Activated T-helper 2 cell treated with anti-CD3 and anti-CD28 coated beads, Interferon-gamma antibody, Interleukin-2, Interleukin-4, amounts not matched to agents 10 μg/mL and 5 μg/mL and 100 μg/mL, durations not matched to agents 14 hours and 24 hours and 36 hours (primary cell): ENCODE measurements at regions not wholly inside any gene's neighbourhood (a gene's known extent, or its start where the extent isn't known, plus 50 kb on each side); places are given as distances from the start of the nearest gene placed in this dataset.

Source experiments
- DNase-seq: peaks from one replicate; pipeline ENCODE4 v3.0.0; 2021; ENCODE audit warnings: low spot score
- H3K27ac Mint-ChIP-seq: one replicate; pipeline ENCODE4 v1.8.0; 2021; ENCODE audit warnings: mixed read lengths
- H3K27me3 Mint-ChIP-seq: one replicate; pipeline ENCODE4 v1.8.0; 2021; ENCODE audit warnings: low read depth, mixed read lengths
- H3K36me3 Mint-ChIP-seq: one replicate; pipeline ENCODE4 v1.8.0; 2021; ENCODE audit warnings: low read depth, mixed read lengths
- H3K4me1 Mint-ChIP-seq: one replicate; pipeline ENCODE4 v1.8.0; 2021; ENCODE audit warnings: low read depth, mixed read lengths
- H3K4me3 Mint-ChIP-seq: one replicate; pipeline ENCODE4 v1.8.0; 2021; ENCODE audit warnings: low read depth, mild to moderate bottlenecking, moderate library complexity, mixed read lengths
- H3K9me3 Mint-ChIP-seq: one replicate; pipeline ENCODE4 v1.8.0; 2021; ENCODE audit warnings: mixed read lengths
- intact Hi-C: fragments of 100-400 bp; cut with micrococcal nuclease; formaldehyde crosslinking; loops from one replicate; pipeline ENCODE4 v1.15.1; 2023

DNA sequence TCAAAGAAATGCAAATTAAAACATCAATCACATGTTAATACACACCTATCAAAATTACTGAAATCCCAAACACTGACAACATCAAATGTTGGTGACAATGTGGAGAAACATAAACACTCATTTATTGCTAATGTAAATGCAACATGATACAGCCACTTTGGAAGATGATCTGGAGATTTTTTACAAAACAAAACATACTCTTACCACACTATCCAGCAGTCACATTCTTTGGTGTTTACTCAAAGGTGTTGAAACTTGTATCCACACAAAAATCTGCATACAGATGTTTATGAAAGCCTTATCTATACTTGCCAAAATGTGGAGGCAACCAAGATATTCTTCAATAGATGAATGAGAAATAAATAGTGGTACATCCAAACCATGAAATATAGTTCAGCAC lies 1219.5 kb upstream of the PCDH20 start:
- intact Hi-C loops: no loop called here
- no peaks in the 10 kb centered on the region for H3K27me3 Mint-ChIP-seq
- DNase-seq: no peak
- H3K4me1 Mint-ChIP-seq: no peaks in the 10 kb centered on the region
- no peak overlapping the region for H3K27ac Mint-ChIP-seq
- H3K4me3 Mint-ChIP-seq: no peak overlapping the region
- no peaks in the 10 kb centered on the region for H3K36me3 Mint-ChIP-seq
- peaks cover 13% of the 10 kb centered on the region for H3K9me3 Mint-ChIP-seq

DNA sequence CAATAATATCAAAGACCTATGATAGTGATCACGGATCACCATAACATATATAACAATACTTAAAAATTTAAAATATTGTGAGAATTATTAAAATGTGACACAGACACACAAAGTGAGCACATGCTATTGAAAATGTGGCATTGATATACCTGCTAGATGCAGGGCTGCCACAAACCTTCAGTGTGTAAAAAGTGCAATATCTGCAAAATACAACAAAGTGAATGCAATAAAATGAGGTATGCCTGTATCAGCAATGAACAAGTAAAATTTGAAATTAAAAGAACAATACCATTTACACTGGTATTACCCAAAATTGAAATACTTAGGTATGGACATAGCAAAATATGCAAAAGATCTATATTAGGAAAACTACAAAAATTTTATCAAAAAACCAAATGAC lies 1217.8 kb upstream of the PCDH20 start:
- intact Hi-C loops: no loop called here
- Mint-ChIP-seq H3K9me3 (peaks cover 13% of the 10 kb centered on the region), H3K27ac (no peak overlapping the region), H3K36me3 (no peaks in the 10 kb centered on the region), H3K4me1 (no peaks in the 10 kb centered on the region), H3K4me3 (no peak overlapping the region), H3K27me3 (no peaks in the 10 kb centered on the region)
- no peak for DNase-seq

DNA sequence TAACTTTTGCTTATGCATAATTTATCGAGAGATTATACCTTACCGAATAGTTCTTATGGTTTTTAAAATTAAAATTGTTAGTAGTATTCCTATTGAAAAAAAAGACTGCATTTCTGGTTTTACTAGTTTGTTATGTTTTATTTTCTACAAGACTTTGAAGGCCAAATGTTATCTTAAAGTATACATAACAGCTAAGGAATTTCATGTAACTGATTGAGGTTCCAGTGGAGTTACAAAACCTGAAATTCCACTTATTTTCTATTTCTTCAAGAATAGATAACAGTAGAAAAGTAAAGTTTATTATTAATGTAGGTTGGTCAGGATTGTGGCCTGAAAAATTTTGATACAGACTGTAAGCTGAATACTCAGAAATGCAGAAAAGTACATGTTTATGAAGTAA lies 1216.0 kb upstream of the PCDH20 start:
- Mint-ChIP-seq H3K9me3 (peaks cover 9% of the 10 kb centered on the region), H3K4me1 (no peaks in the 10 kb centered on the region), H3K36me3 (no peaks in the 10 kb centered on the region), H3K27me3 (no peaks in the 10 kb centered on the region), H3K4me3 (no peak overlapping the region), H3K27ac (no peak overlapping the region)
- no peak for DNase-seq
- intact Hi-C loops: no loop called here

DNA sequence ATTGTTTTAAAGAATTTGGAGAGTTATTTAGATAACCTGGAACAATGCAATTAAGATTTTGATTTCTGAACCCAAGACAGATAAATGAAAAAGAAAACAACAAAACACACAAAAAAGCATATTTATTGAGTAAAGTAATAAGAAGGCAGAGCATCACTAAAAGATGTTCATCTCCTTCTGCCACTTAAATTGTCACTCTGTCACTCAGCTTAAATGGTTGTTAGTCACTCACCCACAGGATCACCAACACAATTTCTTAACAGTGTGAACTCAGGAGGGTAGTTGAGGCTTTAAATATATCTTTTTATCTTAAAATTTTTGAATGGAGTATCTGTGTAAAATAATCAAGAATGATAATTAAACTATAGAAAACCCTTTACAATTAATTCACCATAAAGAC lies 1215.5 kb upstream of the PCDH20 start:
- intact Hi-C loops: no loop called here
- H3K9me3 Mint-ChIP-seq: peaks cover 8% of the 10 kb centered on the region
- H3K4me3 Mint-ChIP-seq: no peak overlapping the region
- DNase-seq: no peak
- no peak overlapping the region for H3K27ac Mint-ChIP-seq
- no peaks in the 10 kb centered on the region for H3K36me3 Mint-ChIP-seq
- no peaks in the 10 kb centered on the region for H3K27me3 Mint-ChIP-seq
- H3K4me1 Mint-ChIP-seq: no peaks in the 10 kb centered on the region

DNA sequence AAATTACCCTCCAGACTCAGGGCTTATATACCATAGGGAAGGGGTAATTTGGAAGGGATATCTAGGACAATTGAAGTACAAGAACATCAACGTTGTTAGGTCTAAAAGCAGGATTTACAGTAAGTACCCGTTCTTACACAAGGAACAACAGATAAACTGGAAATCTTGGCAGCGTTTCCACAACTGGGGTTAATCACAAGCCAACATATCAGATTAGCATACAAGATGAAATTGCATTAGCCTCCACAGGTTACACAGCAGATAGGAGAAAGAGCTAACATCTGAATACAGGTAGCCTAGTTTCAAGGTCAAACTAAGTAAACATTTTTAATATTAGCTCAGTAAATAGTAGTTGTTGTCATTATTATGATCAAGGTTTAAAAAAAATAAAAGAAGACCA lies 1214.0 kb upstream of the PCDH20 start:
- Mint-ChIP-seq H3K27ac (no peak overlapping the region), H3K27me3 (no peaks in the 10 kb centered on the region), H3K4me1 (no peaks in the 10 kb centered on the region), H3K4me3 (no peak overlapping the region), H3K9me3 (peaks cover 11% of the 10 kb centered on the region), H3K36me3 (no peaks in the 10 kb centered on the region)
- intact Hi-C loops: no loop called here
- no peak for DNase-seq

DNA sequence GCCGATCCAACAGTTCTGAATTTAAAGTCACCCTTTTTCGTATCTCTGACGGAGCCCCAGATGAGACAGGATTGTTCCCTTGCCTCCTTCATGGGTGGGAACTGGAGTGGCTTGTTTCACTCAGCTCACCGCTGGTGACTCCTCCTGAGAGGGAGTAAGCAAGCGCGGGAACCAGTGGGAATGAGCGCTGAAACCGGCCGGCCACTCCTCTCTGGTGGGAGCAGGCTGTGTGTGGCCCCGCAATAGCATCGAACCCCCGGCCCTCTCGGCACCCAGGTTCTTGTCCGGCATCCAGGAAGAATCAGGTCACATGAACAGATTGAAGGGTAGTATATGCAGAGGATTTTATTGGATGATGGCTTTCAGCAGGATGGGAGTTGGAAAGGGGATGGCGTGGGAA lies 1211.6 kb upstream of the PCDH20 start:
- DNase-seq: no peak
- H3K9me3 Mint-ChIP-seq: peaks cover 10% of the 10 kb centered on the region
- no peak overlapping the region for H3K27ac Mint-ChIP-seq
- no peak overlapping the region for H3K4me3 Mint-ChIP-seq
- H3K36me3 Mint-ChIP-seq: no peaks in the 10 kb centered on the region
- intact Hi-C loops: no loop called here
- H3K27me3 Mint-ChIP-seq: no peaks in the 10 kb centered on the region
- H3K4me1 Mint-ChIP-seq: no peaks in the 10 kb centered on the region

DNA sequence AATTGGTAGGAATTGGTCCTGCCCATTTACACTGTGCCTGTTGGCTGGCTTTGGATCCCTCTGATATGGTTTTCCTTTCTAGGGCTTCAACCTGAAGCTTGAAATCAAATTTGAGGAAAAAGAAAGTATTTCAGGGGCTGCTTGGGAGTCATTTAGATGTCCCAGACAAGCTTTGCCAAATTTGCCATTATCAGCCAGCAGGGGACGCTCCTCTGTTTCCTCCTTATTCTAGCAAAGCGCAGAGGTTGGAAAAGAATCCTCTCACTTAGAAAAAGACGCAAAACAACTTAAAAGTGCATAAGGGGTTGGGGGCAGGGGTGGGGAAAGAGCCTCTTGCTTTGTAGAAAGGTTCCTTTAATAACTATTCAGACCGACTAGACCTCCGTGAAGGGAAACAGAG lies 1211.1 kb upstream of the PCDH20 start:
- DNase-seq: no peak
- H3K4me3 Mint-ChIP-seq: no peak overlapping the region
- no peaks in the 10 kb centered on the region for H3K4me1 Mint-ChIP-seq
- H3K36me3 Mint-ChIP-seq: no peaks in the 10 kb centered on the region
- peaks cover 10% of the 10 kb centered on the region for H3K9me3 Mint-ChIP-seq
- no peaks in the 10 kb centered on the region for H3K27me3 Mint-ChIP-seq
- no peak overlapping the region for H3K27ac Mint-ChIP-seq
- intact Hi-C loops: no loop called here

DNA sequence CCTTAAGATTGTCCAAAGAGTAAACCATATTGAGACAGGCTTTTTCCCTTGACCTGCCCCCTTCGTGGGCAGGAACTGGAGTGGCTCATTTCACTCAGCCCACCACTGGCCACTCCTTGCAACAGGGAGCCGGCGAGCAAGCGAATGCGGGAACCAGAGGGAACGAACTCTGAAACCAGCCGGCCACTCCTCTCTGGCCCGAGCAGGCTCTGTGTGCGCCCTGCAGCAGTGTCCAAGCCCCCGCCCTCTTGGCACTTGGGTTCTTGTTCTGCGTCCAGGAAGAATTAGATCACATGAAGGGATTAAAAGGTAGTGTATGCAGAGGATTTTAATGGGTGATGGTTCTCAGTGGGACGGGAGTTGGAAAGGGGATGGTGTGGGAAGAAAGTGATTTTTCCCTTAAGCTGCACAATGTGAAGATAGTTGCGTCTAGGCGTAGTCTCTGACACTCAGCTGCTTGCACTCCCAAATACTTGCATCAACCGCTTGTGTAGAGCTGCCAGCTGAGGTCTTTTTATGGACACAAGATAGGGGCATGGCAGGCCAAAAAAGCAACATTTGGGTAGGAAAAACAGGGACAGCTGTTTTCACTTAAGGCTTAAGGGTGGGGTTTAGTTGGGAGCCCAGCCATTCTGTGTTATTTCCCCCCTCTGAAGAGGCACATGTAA lies 1209.7 kb upstream of the PCDH20 start:
- DNase-seq: no peak
- Mint-ChIP-seq H3K27ac (no peak overlapping the region), H3K4me3 (no peak overlapping the region), H3K27me3 (no peaks in the 10 kb centered on the region), H3K4me1 (no peaks in the 10 kb centered on the region), H3K36me3 (no peaks in the 10 kb centered on the region), H3K9me3 (peaks cover 12% of the 10 kb centered on the region)
- intact Hi-C loops: no loop called here

DNA sequence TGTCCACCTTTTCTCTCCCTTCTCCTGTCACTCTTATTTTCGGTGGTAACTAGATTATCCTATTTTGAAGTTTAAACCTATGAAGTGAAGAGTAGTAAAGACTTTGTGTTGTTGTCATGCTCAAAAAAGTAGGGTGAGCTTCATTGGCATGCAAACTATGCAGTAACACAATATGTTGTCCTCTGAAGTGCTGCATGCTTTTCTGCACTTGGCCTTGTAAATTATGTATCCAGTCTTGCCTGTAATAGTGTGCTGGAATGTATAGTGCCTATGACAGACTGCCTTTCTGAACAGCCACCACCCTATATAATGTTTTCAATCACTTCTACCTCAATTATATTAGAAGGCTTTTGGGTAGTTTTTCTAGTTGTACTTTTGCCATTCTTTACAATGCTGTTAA lies 1198.2 kb upstream of the PCDH20 start:
- Mint-ChIP-seq H3K36me3 (no peaks in the 10 kb centered on the region), H3K9me3 (peaks cover 31% of the 10 kb centered on the region), H3K4me1 (no peaks in the 10 kb centered on the region), H3K27ac (no peak overlapping the region), H3K4me3 (no peak overlapping the region), H3K27me3 (no peaks in the 10 kb centered on the region)
- intact Hi-C loops: no loop called here
- no peak for DNase-seq

DNA sequence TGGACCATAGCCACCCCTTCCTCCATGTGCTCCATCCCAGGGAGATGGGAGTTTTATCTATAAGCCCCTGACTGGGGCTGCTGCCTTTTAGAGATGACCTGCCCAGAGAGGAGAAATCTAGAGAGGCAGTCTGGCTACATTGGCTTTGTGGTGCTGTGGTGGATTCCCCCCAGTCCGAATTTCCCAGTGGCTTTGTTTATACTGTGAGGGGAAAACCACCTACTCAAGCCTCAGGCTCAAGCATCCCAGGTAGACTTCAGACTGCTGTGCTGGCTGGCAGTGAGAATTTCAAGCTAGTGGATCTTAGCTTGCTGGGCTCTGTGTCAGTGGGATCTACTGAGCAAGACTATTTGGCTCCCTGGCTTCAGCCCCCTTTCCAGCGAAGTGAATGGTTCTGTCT lies 1195.7 kb upstream of the PCDH20 start:
- Mint-ChIP-seq H3K4me3 (no peak overlapping the region), H3K4me1 (no peaks in the 10 kb centered on the region), H3K36me3 (no peaks in the 10 kb centered on the region), H3K9me3 (peaks cover 48% of the 10 kb centered on the region), H3K27me3 (no peaks in the 10 kb centered on the region), H3K27ac (no peak overlapping the region)
- intact Hi-C loops: no loop called here
- no peak for DNase-seq

DNA sequence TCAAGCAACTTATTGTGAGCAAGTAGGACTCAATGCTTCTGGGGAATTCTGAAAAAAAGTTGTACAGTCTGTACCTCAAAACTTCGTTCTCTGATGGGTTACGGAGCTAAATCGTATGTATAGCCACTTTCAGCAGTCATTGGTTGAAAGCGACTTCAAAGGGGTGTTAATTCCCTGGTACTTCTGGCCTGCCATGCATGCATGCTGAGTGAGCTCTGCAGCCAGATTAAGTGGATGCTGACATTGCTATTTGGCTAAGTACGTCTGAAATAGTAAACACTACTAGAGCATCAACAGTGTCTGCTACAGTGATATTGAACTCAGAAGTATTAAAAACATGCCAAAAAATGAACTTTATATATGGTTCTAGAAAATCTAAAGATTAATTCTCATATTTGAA lies 1183.1 kb upstream of the PCDH20 start:
- DNase-seq: no peak
- no peaks in the 10 kb centered on the region for H3K4me1 Mint-ChIP-seq
- H3K27me3 Mint-ChIP-seq: no peaks in the 10 kb centered on the region
- peaks cover 17% of the 10 kb centered on the region for H3K9me3 Mint-ChIP-seq
- H3K36me3 Mint-ChIP-seq: no peaks in the 10 kb centered on the region
- H3K27ac Mint-ChIP-seq: no peak overlapping the region
- H3K4me3 Mint-ChIP-seq: no peak overlapping the region
- intact Hi-C loops: no loop called here

DNA sequence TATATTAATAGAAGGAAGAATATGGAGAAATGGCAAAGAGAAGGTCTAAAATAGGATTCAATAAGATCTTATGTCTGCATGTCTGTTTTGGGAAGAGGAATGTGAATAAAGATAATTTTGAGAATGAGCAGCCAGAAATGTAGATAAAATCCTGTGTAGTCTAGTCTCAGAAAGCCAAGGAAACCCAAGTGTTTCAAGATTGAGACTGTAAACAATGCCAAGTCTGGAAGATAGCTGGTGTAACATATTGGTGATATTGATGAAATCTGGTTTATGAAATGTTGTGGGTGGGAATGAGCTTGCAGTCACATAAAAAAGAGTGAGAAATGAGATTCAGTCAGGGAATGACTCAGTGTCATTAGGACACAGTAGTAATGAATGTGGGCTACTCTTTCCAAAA lies 1180.3 kb upstream of the PCDH20 start:
- Mint-ChIP-seq H3K4me3 (no peak overlapping the region), H3K4me1 (no peaks in the 10 kb centered on the region), H3K36me3 (no peaks in the 10 kb centered on the region), H3K9me3 (peaks cover 18% of the 10 kb centered on the region), H3K27ac (no peak overlapping the region), H3K27me3 (no peaks in the 10 kb centered on the region)
- DNase-seq: no peak
- intact Hi-C loops: no loop called here

DNA sequence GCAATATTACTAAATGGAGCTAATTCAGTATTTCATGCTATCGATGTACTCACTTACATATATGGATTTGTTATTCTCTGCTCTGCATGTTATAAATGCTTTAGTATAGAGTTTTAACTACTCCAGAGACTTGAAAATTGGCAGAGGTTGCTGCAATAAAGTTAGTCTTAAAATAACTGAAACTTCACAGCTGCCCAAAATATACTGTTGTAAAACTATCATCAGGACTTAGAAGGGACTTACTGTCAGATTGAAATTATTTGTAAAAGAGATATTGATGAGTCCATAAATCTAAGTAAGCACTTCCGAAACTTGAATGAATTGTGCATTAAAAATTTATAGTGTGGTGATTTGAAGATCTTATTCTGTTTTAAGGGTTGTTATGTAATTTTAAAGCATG lies 1178.2 kb upstream of the PCDH20 start:
- Mint-ChIP-seq H3K27ac (no peak overlapping the region), H3K4me1 (no peaks in the 10 kb centered on the region), H3K36me3 (no peaks in the 10 kb centered on the region), H3K27me3 (no peaks in the 10 kb centered on the region), H3K9me3 (peaks cover 24% of the 10 kb centered on the region), H3K4me3 (no peak overlapping the region)
- no peak for DNase-seq
- intact Hi-C loops: no loop called here

DNA sequence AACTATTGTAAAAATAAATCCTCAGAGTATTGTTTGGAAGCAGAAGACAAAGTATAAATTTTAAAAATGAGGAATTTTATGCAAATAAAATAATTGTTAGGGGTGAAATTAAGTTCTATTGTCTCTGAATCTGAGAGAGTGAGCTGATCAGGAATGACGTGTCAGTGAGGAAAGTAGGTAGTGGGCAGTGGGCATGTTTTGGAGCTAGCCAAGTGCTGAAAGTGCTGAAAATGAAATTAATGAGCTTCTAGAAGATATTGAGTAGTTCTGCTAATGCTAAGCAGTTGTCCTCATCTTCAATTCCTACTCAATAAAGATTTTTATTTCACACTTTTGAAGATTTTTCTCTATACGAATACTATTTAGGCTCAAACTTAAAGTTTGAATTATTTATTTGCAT lies 1167.8 kb upstream of the PCDH20 start:
- no peak overlapping the region for H3K27ac Mint-ChIP-seq
- intact Hi-C loops: no loop called here
- H3K27me3 Mint-ChIP-seq: no peaks in the 10 kb centered on the region
- no peaks in the 10 kb centered on the region for H3K36me3 Mint-ChIP-seq
- no peak overlapping the region for H3K4me3 Mint-ChIP-seq
- DNase-seq: no peak
- peaks cover 18% of the 10 kb centered on the region for H3K9me3 Mint-ChIP-seq
- no peaks in the 10 kb centered on the region for H3K4me1 Mint-ChIP-seq
